DOHH2 (cell line): ENCODE measurements at regions not wholly inside any gene's neighbourhood (a gene's known extent, or its start where the extent isn't known, plus 50 kb on each side); places are given as distances from the start of the nearest gene placed in this dataset.

Source experiments
- EZH2phosphoT487 ChIP-seq: fragments of 200-600 bp; sonication (generic); IDR thresholded peaks from 2 replicates; pipeline ENCODE4 v1.6.1; 2017; ENCODE audit warnings: borderline replicate concordance, mild to moderate bottlenecking, antibody characterized with exemption, low read length, moderate library complexity, mixed read lengths
- TF ChIP-seq, protein P1 (sequence below): fragments of 200-600 bp; sonication (generic); IDR thresholded peaks from one replicate; pipeline ENCODE4 v1.5.1; 2014; ENCODE audit warnings: antibody characterized with exemption, mild to moderate bottlenecking, low read depth, low read length; ENCODE audit not compliant: poor library complexity, severe bottlenecking

- TF ChIP-seq, protein P1, sequence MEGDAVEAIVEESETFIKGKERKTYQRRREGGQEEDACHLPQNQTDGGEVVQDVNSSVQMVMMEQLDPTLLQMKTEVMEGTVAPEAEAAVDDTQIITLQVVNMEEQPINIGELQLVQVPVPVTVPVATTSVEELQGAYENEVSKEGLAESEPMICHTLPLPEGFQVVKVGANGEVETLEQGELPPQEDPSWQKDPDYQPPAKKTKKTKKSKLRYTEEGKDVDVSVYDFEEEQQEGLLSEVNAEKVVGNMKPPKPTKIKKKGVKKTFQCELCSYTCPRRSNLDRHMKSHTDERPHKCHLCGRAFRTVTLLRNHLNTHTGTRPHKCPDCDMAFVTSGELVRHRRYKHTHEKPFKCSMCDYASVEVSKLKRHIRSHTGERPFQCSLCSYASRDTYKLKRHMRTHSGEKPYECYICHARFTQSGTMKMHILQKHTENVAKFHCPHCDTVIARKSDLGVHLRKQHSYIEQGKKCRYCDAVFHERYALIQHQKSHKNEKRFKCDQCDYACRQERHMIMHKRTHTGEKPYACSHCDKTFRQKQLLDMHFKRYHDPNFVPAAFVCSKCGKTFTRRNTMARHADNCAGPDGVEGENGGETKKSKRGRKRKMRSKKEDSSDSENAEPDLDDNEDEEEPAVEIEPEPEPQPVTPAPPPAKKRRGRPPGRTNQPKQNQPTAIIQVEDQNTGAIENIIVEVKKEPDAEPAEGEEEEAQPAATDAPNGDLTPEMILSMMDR = no peak
- no peak for TF ChIP-seq EZH2phosphoT487
Measured at GRCh38 chr7:46968003-46968402, 613.9 kb downstream of the TNS3 start.
